ENCODE measurements at regions not wholly inside any gene's neighbourhood (a gene's known extent, or its start where the extent isn't known, plus 50 kb on each side); places are given as distances from the start of the nearest gene placed in this dataset.

GRCh38 chr6:112457886-112458285 is 110.8 kb downstream of the RFPL4B start:
- DNase-seq (ENCODE audit: low read depth): no peak
- H3K4me3 ChIP-seq (ENCODE audit: low read length): no peak overlapping the region
- no peak for TF ChIP-seq CTCF (conservative IDR thresholded peaks at IDR 0.05; ENCODE audit: low read depth, low read length)

- TF ChIP-seq CTCF (conservative IDR thresholded peaks at IDR 0.05; ENCODE audit: low read depth, low read length): no peak
- H3K4me3 ChIP-seq (ENCODE audit: low read length): no peak overlapping the region
These were observed 112.7 kb downstream of the RFPL4B start for GRCh38 chr6:112459758-112460304.

GRCh38 chr6:112464901-112465665 is 118.0 kb downstream of the RFPL4B start:
- no peak overlapping the region for H3K4me3 ChIP-seq (ENCODE audit: low read length)
- TF ChIP-seq CTCF (conservative IDR thresholded peaks at IDR 0.05; ENCODE audit: low read depth, low read length): no peak
- DNase-seq (ENCODE audit: low read depth): no peak

More at GRCh38 chr6:112459758-112460304, 112.7 kb downstream of the RFPL4B start:
- no peak for DNase-seq (ENCODE audit: low read depth)

- peak; percentile 80 for DNase-seq (ENCODE audit: low read depth)
- no peak overlapping the region for H3K4me3 ChIP-seq (ENCODE audit: low read length)
- no peak for TF ChIP-seq CTCF (conservative IDR thresholded peaks at IDR 0.05; ENCODE audit: low read depth, low read length)
These were observed 119.4 kb downstream of the RFPL4B start for GRCh38 chr6:112466373-112467151.

- DNase-seq (ENCODE audit: low read depth): peak; percentile 80
- no peak for TF ChIP-seq CTCF (conservative IDR thresholded peaks at IDR 0.05; ENCODE audit: low read depth, low read length)
These were observed 121.2 kb downstream of the RFPL4B start for GRCh38 chr6:112468359-112468758.

GRCh38 chr6:112469306-112469705 is 122.2 kb downstream of the RFPL4B start:
- no peak for TF ChIP-seq CTCF (conservative IDR thresholded peaks at IDR 0.05; ENCODE audit: low read depth, low read length)
- H3K4me3 ChIP-seq (ENCODE audit: low read length): no peak overlapping the region
- no peak for DNase-seq (ENCODE audit: low read depth)

More at GRCh38 chr6:112468359-112468758, 121.2 kb downstream of the RFPL4B start:
- H3K4me3 ChIP-seq (ENCODE audit: low read length): no peak overlapping the region

Data from retinal pigment epithelial cell (primary cell).